Activated effector memory CD4-positive, alpha-beta T cell treated with anti-CD3 and anti-CD28 coated beads, Interleukin-2, amount 50 U/mL, for 16 hours (primary cell): ENCODE measurements at regions not wholly inside any gene's neighbourhood (a gene's known extent, or its start where the extent isn't known, plus 50 kb on each side); places are given as distances from the start of the nearest gene placed in this dataset.
"Not testable (repeated sequence)": the region's sequence is repeated elsewhere in the genome, so short reads cannot be mapped to it uniquely, and the experiment has no call there.

ENCODE experiments used
- DNase-seq: peaks from one replicate; pipeline ENCODE4 v3.0.0-alpha.2; 2020

DNA sequence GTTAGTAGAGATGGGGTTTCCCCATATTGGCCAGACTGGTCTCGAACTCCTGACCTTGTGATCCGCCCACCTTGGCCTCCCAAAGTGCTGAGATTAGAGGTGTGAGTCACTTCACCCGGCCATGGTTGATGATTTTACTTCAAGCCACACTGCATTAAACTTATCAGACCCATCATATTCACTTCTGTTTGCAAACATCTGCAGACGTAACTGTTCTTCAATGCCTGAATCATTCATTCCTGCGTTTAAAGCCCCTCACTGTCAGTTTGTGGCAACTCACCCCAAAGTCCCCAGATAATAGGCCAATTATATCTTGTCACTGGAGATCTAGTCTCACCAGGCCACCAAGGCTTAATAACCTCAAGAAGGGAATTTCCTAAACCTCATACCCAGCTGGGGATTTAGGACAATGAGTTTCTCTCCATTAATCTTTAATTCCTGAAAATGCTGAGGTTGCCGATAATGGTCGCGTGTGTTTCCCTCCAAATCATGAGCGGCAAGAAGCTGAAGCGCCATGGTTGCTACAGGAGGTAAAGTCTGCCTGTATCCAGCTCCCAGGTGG, 229.6 kb downstream of the LY86 start:
- DNase-seq, result no peak

DNA sequence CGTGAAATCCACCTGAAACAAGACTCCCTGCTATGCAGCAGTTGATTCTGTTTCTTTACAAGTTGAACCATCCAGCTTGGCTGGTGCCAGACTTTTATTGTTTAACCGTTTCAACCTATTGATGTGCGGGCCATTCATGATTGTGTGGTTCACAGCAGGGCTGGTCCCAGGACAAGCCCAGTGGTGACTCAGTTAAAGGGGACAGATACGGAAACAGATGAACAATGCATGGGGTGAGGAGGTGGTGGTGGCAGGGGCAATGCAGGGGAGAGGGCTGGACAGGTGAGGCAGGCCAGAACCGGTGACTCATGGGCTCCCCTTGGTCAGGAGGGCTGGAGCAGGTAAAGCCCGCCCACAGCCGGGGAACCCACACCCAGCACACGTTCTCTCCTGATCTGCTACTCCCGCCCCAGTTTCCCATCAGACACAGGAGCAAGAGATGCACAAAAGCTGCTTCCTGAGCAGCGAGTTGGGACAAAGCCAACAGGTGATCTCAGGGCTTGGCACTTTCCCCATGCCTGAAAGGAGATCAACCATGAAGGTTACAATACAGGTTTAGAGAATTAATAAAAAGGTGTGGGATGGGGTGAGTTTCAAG, 232.2 kb downstream of the LY86 start:
- DNase-seq, result no peak

DNA sequence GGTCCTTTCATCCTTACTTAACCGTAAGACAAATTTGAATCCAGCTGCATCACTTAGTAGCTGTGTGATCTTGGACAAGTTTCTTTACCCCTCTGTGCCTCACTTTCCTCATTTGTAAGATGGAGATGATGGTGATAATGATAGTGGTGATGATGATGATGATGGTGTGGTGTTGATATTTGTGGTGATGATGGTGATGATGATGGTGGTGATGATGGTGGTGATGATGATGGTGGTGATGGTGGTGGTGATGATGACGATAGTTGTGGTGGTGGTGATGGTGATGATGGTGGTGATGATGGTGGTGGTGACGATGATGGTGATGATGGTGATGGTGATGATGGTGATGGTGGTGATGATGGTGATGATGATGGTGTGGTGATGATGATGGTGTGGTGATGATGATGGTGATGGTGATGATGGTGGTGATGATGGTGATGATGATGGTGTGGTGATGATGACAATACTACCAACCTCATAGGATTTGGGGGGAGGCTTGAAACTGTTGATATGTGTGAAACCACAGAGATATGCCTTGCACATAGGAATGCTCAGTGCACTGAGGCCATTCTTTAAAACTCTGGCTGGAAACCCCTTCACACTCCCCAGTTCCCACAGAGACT, 233.2 kb downstream of the LY86 start:
- DNase-seq, result no peak

DNA sequence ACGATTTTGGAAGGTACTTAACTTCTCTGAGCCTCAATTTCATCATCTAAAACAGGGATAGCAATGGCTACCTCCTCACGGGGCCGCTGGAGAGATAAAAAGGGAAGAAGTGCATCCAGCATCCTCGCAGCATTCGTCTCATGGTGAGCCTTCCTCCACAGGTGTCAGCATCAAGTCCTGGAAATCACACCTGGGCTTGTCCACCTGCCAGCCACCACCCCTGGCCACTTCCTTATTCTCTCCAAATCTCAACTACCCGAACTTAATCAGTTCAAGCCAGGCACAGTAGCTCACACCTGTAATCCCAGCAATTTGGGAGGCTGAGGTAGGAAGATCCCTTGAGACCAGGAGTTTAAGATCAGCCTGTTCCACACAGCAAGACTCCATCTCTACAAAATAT, 234.5 kb downstream of the LY86 start:
- DNase-seq, result no peak

DNA sequence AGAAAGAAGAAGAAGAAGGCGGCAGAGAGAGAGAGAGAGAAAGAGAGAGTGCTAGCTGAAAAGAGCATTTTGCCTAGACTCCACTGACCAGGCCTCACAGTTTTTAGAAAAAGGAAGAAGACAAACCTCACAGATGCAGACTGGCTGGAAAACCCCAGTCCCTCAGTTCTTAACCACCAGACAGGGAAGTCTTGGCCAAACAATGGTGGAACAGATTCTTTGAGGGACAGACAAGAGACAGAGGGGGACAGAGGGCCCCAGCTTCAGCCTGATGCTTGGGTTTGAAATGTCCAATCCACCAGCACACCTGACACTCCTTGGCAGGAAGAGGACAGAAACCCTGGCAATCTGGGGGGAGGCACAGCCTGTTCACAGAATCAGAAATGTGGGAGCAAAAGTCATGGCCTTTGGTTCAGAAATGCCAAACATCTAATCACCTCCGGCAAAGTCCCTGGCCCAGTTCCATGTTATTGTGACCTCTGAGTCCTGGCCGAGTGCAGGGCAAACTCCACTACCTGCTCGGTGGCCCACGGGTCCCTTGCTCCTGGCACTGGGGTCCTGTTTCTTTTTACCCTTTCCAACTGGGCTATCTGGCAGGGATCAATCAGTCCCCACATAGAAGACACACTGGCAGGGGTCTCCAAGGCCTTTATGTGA, 235.2 kb downstream of the LY86 start:
- DNase-seq, result no peak

DNA sequence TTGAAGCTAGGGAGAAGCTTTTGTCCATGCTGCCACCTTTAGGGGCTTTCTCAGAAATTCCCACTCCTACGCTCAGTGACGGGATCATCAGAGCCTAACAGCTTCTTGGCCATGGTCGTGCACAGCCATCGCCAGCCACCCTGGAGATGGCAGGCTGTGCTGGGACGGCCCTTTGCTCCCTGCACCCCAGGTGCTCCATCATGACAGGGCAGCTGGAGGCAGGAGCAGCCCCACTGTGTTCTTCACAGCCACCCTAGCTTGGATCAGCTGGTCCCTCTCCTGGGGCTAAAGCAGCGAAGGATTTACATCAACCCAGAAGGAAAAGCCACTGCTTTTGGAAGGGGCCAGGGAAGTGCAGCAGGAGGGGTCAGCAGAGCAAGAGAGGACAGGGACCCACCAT, 235.9 kb downstream of the LY86 start:
- DNase-seq, result no peak

DNA sequence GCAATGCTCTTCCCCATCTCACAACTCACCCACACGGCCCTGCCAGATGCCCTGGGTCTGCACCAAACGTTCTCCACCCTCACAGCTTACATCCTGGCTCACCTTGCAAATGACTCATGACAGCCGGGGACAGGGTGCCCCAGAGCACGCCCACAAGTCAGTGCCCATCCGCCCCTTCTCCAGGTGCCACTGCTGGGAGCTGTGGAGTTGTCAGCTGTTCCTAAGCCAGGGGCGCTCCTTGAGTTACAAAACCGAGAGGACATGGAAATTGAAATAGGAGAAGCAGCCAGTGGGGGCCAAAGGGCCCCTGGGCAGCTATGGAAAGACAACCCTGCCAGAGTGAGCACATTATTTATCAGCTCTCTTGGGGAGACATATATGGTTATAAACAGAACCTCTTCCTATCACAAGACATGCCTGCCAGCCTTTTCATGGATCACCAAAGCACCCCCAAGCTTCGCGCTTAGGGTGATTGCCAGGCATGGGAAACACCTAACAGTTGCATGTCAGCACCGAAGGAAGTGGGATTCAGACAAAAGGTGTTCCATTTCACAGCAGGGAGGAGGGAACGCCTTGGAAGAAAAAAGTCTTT, 236.8 kb downstream of the LY86 start:
- no peak for DNase-seq

DNA sequence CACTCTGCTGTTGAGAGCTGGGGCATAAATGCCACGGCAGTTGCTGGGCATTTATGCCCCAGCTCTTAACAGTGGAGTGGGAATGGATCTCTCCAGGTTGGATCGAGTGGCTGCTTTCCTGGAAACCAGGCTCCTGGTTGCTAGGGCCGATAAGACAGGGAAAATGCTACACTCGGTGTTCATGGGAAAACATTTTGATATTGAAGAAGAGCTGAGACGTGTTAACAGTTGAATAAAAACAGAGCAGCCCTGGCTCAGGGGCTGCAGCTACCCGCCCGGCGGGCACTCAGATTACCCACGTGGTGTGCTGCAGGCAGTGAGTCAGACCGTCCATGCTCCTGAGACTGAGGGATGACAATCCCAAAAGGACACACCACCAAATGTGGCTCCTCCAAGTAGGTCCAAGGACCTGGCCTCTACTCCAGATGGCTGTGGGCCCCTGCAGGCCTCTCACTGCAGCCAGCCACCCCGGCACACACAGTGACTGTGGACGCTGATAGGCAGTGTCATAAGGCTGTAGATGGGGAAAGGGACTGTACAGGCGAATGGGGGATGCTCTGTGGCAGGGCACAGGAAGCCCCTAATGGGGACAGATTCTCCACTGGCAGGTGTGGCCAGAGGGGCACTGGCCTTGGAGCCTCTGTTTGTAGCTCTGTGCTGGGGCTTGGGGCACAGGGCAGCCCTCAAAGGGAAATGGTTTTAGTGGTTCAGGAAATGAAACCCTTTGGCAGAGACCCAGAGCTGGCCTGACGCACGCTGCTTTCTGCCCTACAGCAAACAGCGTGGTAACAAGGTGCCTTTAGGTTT, 237.8 kb downstream of the LY86 start:
- DNase-seq, result no peak

DNA sequence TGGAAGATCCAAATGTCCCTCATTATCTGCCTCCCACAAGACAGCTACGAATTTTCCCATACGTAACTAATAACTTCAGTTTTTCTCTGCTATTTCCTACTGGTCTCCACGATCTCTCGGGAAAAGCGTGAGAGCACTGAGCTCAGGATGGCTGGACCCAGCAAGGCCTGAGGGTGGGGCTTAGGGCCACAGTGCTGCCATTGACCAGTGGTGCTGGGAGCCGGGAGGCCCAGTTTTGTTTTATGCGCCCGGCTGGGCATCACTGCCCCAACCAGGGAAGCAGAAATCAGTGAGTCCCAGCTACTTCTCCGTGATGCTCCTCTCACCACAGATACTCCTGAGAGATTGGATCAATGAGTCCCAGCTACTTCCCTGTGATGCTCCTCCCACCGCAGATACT, 238.4 kb downstream of the LY86 start:
- DNase-seq, result no peak

DNA sequence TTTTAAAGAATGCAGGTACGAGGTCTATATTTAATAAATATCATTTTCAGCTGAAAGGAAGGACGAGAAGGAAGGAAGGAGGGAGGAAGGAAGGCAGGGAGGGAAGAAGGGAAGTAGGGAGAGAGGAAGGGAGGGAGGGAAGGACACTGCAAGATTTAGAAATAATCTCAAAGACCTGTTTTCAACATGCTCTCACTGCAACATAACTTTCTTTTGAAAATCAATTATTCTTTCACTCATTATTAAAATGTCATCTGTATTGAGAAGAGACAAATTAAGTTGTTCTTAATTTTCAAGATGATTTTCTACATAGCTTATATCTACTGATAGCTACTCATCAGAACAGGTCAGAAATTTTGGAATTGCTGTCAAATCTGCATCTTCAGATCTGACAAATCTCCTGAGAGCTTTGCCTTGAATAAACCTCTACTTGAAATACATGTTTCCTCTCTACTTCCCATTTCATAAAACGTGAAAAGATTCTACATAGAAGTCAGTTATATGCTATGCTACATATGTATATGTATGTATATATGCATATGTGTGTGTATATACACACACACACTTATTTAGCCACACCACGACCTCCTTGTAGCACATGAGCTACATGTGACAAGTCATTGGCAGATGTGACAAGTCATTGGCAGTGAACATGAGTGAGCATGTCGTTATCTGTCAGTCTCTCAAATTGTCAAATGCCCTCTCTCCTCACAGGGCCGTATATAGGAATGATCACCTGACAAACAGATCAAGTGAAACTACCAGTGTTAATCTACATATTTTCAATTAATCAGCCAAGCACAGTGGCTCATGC, 241.6 kb downstream of the LY86 start:
- no peak for DNase-seq

DNA sequence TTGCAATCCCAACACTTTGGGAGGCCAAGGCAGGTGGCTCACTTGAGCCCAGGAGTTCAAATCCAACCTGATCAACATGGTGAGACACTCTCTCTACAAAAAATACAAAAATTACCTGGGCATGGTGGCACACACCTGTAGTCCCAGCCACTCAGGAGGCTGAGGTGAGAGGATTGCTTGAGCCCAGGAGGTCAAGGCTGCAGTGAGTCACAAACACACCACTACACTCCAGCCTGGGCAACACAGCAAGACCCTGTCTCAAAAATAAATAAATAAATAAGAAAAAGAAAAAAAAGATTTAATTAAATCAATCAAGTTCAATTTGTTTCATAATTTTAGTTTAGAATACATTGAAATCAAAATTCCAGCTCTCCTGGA, 242.2 kb downstream of the LY86 start:
- not testable (repeated sequence) for DNase-seq

DNA sequence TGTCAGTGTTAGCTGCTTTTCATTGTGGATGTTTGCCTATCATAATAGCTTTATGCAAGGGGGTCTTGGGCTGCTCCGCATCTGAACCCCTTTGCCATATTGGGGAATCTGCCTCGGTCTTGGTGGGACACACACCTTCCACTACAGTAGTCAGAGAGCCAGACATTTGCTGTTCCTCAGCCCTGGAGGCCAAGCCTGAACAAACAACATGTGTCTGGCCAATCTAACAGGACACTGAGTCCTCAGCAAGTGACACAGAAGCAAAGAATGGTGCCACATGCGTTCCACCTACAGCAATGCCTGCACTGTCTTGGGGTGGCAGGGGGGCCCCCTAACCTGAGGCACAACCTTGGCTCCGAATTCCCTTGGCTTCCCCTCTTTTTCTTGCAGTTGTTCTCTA, 243.9 kb downstream of the LY86 start:
- no peak for DNase-seq

DNA sequence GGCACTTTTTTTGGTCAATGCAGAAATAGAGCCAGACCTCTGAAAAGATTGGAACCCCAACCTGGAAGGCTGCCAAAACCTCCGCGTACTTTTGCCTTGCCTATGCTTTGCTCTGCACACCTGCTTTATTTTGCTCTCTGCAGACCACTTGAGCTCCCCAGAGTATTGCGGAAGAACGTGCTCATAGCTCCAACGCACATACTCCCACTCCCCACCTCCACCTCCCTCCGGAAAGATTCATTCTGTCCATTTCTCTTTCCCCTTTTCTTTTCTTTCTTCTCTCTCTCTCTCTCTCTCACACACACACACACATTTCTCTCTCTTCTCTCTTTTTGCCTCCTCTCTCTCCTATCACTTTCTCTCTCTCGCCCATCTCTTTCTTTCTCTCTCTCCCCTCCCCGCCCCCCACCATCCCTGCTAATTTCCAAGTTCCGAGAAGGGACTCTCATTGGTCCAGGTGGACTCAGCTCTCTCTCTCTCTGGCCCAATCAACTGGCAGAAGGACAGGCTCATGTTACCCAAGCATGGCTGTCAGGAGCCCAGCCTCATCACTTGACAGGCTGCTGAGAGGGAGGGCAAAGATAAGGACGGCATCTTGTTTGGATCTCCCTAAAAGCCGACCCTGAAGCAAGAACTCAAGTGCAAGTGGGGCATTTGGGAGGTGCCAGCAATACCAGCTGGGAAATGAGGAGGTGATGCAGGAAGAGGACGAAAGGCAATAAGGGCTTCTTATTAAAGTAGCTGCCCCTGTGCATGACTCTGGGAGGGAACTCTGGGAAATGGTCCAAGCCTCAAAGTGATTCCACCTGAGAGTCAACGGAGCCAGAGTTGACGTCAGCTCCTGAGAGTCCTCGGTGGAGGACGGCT, 246.1 kb downstream of the LY86 start:
- DNase-seq, result no peak

DNA sequence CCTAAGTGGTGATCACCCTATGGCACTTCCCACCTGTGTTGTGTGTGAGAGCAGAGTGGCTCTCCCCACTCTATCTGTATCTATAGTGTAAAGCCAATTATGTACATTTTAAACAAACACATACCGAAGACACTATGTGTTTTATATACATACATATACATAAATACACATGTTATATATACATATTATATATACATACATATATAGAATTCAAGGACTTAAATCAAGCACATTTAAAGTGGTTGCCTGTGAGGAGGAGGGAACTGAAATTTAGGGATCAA, 246.6 kb downstream of the LY86 start:
- no peak for DNase-seq

DNA sequence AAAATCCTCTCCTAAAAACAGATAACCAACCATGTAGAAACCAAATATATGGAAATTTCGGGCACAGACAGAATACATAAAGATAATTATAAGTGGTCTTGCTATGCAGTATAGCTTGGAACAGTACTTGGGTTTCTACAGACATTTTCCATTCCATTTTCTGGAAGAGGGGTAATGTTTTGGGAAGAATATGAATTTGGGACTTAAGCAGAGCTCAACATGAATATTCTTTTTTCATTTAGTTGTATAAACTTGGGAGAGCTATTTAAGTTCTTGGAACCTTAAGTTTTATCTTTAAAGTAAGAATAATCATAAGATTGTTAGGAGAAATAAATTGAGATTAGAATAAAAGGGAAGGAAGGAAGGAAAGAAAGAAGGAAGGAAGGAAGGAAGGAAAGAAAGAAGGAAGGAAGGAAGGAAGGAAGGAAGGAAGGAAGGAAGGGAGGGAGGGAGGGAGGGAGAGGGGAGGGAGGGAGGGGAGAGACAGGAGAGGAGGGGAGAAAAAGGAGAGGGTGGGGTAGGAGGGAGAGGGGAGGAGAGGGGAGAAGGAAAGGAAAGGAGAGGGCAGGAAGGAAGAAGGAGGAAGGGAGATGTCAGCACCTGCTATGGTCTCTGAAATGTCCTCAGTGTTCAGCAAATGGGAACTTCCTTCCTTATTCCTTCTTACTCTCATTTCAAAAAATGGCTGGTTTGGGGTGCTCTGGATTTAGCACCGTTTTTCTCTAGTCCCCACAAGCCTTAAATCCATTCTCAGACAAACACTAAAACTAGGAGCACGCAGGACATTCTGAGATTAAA, 248.3 kb downstream of the LY86 start:
- DNase-seq, result no peak

DNA sequence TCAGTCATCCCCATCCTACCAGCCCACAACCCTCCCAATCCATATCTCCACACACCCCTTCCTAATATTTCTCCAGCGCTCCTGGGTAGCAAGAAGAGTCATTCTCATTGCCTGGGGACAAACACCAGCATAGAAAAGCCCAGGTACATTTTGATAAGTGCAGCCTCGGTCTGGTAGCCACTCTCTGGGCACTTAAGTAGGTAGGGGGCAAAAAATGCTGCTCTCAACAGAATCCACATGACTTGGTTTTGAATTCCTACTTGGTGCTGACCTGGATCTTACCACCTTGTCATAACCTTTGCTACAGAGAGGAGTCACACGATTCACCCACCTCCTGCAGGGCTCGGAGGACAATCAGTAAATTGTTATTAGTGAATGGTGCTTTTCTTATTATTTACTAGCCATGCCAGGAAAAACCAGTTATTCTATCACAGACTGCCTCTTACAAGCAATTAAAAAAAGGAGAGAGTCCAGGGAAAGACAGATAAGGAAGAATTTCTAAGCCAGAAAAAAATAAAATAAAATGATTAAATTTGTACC, 249.1 kb downstream of the LY86 start:
- no peak for DNase-seq

DNA sequence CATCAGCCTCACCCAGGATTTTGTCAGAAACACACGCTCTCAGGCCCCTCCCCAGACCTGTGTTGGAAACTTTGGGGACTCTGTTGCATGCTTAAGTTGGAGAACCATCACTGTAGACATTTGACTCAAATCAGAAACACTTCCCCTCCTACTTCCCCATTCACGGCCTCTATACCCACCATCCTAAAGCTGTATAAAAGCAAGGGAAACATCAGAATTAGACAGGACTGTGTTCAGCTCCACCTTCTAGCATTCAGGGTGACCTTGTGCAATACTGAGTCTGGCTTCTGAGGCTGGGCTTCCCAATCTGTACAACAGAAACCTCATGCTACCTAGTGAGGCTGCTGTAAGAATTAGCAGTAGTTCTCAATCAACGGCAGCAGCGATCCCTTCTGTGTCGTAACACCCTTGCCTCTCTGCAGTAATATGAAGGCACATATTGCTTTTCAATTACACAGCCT, 252.3 kb downstream of the LY86 start:
- no peak for DNase-seq

DNA sequence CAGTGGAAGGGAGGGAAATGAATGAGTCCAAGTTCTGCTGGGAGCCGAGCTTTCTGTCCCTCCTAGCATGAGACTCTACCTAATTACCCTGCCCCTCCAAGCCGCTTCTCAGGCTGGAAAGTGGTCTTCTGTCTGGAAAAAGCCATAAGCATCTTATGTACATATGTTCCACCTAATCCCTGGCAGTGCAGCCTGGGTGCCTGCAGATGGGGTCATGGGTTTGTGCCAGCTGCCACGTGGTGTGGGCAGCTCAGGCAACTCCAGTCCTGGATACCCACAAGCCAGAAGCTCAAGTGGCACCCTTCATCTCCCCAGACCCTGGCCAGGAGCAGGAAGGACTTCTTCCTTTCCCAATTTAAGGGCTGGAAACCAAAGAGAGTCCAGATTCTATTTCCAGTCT, 253.1 kb downstream of the LY86 start:
- DNase-seq, result no peak

DNA sequence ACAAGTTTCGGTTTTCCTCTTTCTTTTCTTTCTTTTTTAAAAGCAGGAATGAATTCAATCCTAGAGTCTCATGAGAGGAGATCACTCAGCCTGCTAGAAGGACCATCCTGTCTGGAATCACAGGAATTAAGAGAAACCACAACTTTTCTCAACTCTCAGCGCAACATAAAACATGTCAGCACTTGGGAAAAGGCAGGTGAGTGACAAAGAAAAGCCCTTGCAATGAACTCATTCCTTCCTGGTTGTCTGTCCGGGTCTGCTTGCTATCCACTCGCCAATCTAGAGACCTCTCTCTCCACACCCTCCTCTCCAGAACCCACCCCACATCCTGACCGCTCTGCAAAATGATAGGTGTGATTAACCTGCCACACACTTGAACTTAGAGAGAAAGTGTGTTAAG, 253.8 kb downstream of the LY86 start:
- no peak for DNase-seq

DNA sequence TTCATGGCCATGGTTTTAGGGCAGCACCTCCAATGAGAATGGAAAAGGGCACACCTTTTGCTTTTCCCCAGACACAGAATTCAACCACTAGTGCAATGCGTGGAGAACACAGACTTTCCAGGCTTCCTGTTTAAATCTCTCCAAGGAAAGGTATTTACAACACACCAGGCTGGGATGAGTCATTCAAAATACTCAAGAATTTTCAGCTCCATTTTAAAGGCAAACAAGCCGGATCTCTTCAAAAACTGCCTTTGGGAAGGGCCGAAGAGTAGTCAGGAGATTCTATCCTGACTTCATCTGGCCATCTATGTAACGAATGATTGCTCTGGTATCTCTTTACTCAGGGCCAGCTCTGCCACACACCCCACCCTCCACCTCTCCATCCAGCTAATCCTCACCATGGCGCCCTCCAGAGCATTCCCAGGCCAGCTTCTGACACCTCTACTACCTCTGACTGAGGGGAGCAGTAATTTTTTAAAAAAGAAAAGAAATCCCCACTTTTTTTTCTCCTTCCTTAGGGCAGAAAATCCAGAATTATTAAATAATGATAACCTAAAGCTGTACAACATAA, 254.6 kb downstream of the LY86 start:
- DNase-seq, result no peak
